ENCODE measurements at regions not wholly inside any gene's neighbourhood (a gene's known extent, or its start where the extent isn't known, plus 50 kb on each side); places are given as distances from the start of the nearest gene placed in this dataset.

- TF ChIP-seq CREB1 (IDR thresholded peaks at IDR 0.05) (no peak), CBX5 (IDR thresholded peaks at IDR 0.05; ENCODE audit: low read depth, low read length) (no peak), YY1 (IDR thresholded peaks at IDR 0.05; ENCODE audit: low read depth, low read length) (no peak), EP300 (IDR thresholded peaks at IDR 0.05; ENCODE audit: borderline replicate concordance in 1 of 2, low read depth in 2 of 2, low read length in 2 of 2) (no peak), CTCF (IDR thresholded peaks at IDR 0.05; ENCODE audit: control extremely low read depth in 1 of 3, insufficient read depth in 1 of 3, low read depth in 1 of 3, low read length in 3 of 3) (no peak), POLR2A (IDR thresholded peaks at IDR 0.05; ENCODE audit: control extremely low read depth in 1 of 2, low read depth in 2 of 2, low read length in 2 of 2) (no peak)
Observed at GRCh38 chr3:104992676-104993075, 374.0 kb upstream of the ALCAM start.
